ENCODE measurements at regions not wholly inside any gene's neighbourhood (a gene's known extent, or its start where the extent isn't known, plus 50 kb on each side); places are given as distances from the start of the nearest gene placed in this dataset.

- no peak for TF ChIP-seq CTCF (optimal IDR thresholded peaks at IDR 0.05 in 1 of 3, IDR thresholded peaks at IDR 0.05 in 1 of 3, conservative IDR thresholded peaks at IDR 0.05 in 1 of 3; ENCODE audit: extremely low read depth in 1 of 3, insufficient read depth in 2 of 3, low read length in 3 of 3)
- no peak for TF ChIP-seq EZH2 (IDR thresholded peaks at IDR 0.05; ENCODE audit: low read length)
Observed at GRCh38 chr16:63422715-63423114, 1386.5 kb upstream of the CDH8 start.

All from keratinocyte (primary cell).